COLO829 (cell line): ENCODE measurements at regions not wholly inside any gene's neighbourhood (a gene's known extent, or its start where the extent isn't known, plus 50 kb on each side); places are given as distances from the start of the nearest gene placed in this dataset.
"Not testable (repeated sequence)": the region's sequence is repeated elsewhere in the genome, so short reads cannot be mapped to it uniquely, and the experiment has no call there.

Experiments
- DNase-seq: peaks from one replicate; pipeline ENCODE4 v3.0.0; 2012; ENCODE audit warnings: low spot score

GRCh38 chr3:162329514-162329913, 832.9 kb downstream of the OTOL1 start:
- DNase-seq = no peak

GRCh38 chr3:162332344-162332743, 835.7 kb downstream of the OTOL1 start:
- no peak for DNase-seq

- no peak for DNase-seq
These were observed 837.9 kb downstream of the OTOL1 start for GRCh38 chr3:162334537-162334936.

- no peak for DNase-seq
These were observed 841.0 kb downstream of the OTOL1 start for GRCh38 chr3:162337630-162338029.

- no peak for DNase-seq
These were observed 841.9 kb downstream of the OTOL1 start for GRCh38 chr3:162338514-162338913.

GRCh38 chr3:162348912-162349311, 852.3 kb downstream of the OTOL1 start:
- no peak for DNase-seq

- no peak for DNase-seq
These were observed 856.8 kb downstream of the OTOL1 start for GRCh38 chr3:162353414-162353813.

GRCh38 chr3:162354356-162354755, 857.7 kb downstream of the OTOL1 start:
- no peak for DNase-seq

- no peak for DNase-seq
These were observed 868.6 kb downstream of the OTOL1 start for GRCh38 chr3:162365066-162365719.

GRCh38 chr3:162366166-162366766, 869.7 kb downstream of the OTOL1 start:
- no peak for DNase-seq

- no peak for DNase-seq
These were observed 871.0 kb downstream of the OTOL1 start for GRCh38 chr3:162367429-162368260.

- no peak for DNase-seq
These were observed 871.8 kb downstream of the OTOL1 start for GRCh38 chr3:162368417-162368816.

- no peak for DNase-seq
These were observed 872.7 kb downstream of the OTOL1 start for GRCh38 chr3:162369306-162369705.

GRCh38 chr3:162370141-162370540, 873.5 kb downstream of the OTOL1 start:
- DNase-seq = no peak

- no peak for DNase-seq
These were observed 880.2 kb downstream of the OTOL1 start for GRCh38 chr3:162376761-162377160.

GRCh38 chr3:162377608-162378007, 881.0 kb downstream of the OTOL1 start:
- DNase-seq = no peak

GRCh38 chr3:162385387-162385786, 888.8 kb downstream of the OTOL1 start:
- no peak for DNase-seq

GRCh38 chr3:162390891-162391290, 894.3 kb downstream of the OTOL1 start:
- DNase-seq = peak; percentile 40

- DNase-seq = no peak
These were observed 894.7 kb downstream of the OTOL1 start for GRCh38 chr3:162391301-162391700.

- no peak for DNase-seq
These were observed 898.9 kb downstream of the OTOL1 start for GRCh38 chr3:162395496-162395895.

- no peak for DNase-seq
These were observed 901.9 kb downstream of the OTOL1 start for GRCh38 chr3:162398554-162398953.

GRCh38 chr3:162400697-162401096, 904.1 kb downstream of the OTOL1 start:
- DNase-seq = no peak

GRCh38 chr3:162411556-162411955, 914.9 kb downstream of the OTOL1 start:
- DNase-seq = not testable (repeated sequence)
